SU-DHL-6 (cell line): ENCODE measurements at regions not wholly inside any gene's neighbourhood (a gene's known extent, or its start where the extent isn't known, plus 50 kb on each side); places are given as distances from the start of the nearest gene placed in this dataset.

Source experiments
- CTCF ChIP-seq: fragments of 200-600 bp; sonication (generic); IDR thresholded peaks from one replicate; pipeline ENCODE4 v1.5.1; 2017; ENCODE audit warnings: antibody characterized with exemption, mild to moderate bottlenecking, low read length, moderate library complexity; ENCODE audit not compliant: insufficient read depth, poor library complexity, severe bottlenecking
- EZH2phosphoT487 ChIP-seq: fragments of 200-600 bp; sonication (generic), shearing (Covaris generic); conservative IDR thresholded peaks from 2 replicates; pipeline ENCODE4 v1.6.1; 2018; ENCODE audit warnings: mild to moderate bottlenecking, antibody characterized with exemption, low read length, moderate library complexity, mixed read lengths

- TF ChIP-seq CTCF (no peak), EZH2phosphoT487 (no peak)
Measured at GRCh38 chr1:30029677-30030076, 693.7 kb downstream of the MATN1 start.
